GM23248 (cell line): ENCODE measurements at regions not wholly inside any gene's neighbourhood (a gene's known extent, or its start where the extent isn't known, plus 50 kb on each side); places are given as distances from the start of the nearest gene placed in this dataset.

Experiments
- DNase-seq: peaks from one replicate; pipeline ENCODE4 v3.0.0-alpha.2; 2015
- H2AFZ ChIP-seq: fragments of 200-600 bp; sonication (generic); 2 replicates; pipeline ENCODE4 v1.6.1; 2016; ENCODE audit warnings: antibody characterized with exemption
- H3F3A ChIP-seq: fragments of 200-600 bp; sonication (generic); 2 replicates; pipeline ENCODE4 v1.6.1; 2016; ENCODE audit warnings: mild to moderate bottlenecking, antibody characterized with exemption, mixed run types; ENCODE audit not compliant: insufficient read depth
- H3K27ac ChIP-seq: fragments of 200-600 bp; sonication (generic); 2 replicates; pipeline ENCODE4 v1.5.1; 2016; ENCODE audit warnings: mild to moderate bottlenecking
- H3K27me3 ChIP-seq: fragments of 200-600 bp; sonication (generic); replicated peaks from 2 replicates; pipeline ENCODE4 v1.6.1; 2016; ENCODE audit warnings: mild to moderate bottlenecking; ENCODE audit not compliant: insufficient read depth
- H3K36me3 ChIP-seq: fragments of 200-600 bp; sonication (generic); 2 replicates; pipeline ENCODE4 v1.6.1; 2016; ENCODE audit warnings: low read depth, mild to moderate bottlenecking
- H3K4me1 ChIP-seq: fragments of 200-600 bp; sonication (generic); 2 replicates; pipeline ENCODE4 v1.6.1; 2016; ENCODE audit warnings: mild to moderate bottlenecking; ENCODE audit not compliant: insufficient read depth
- H3K4me2 ChIP-seq: fragments of 200-600 bp; sonication (generic); one replicate; pipeline ENCODE4 v1.6.1; 2016; ENCODE audit warnings: mild to moderate bottlenecking; ENCODE audit not compliant: unreplicated experiment
- H3K4me3 ChIP-seq: fragments of 200-600 bp; sonication (generic); 2 replicates; pipeline ENCODE4 v1.5.1; 2016; ENCODE audit warnings: mild to moderate bottlenecking
- H3K79me2 ChIP-seq: fragments of 200-600 bp; sonication (generic); 2 replicates; pipeline ENCODE4 v1.6.1; 2016; ENCODE audit warnings: mild to moderate bottlenecking; ENCODE audit not compliant: insufficient read depth
- H3K9ac ChIP-seq: fragments of 200-600 bp; sonication (generic); 2 replicates; pipeline ENCODE4 v1.6.1; 2016; ENCODE audit warnings: mild to moderate bottlenecking
- H3K9me2 ChIP-seq: fragments of 200-600 bp; sonication (generic); 2 replicates; pipeline ENCODE4 v1.6.1; 2016; ENCODE audit warnings: mixed run types, mild to moderate bottlenecking, moderate library complexity; ENCODE audit not compliant: insufficient read depth
- H3K9me3 ChIP-seq: fragments of 200-600 bp; sonication (generic); one replicate; pipeline ENCODE4 v1.6.1; 2017; ENCODE audit warnings: low read depth
- H4K20me1 ChIP-seq: fragments of 200-600 bp; sonication (generic); 2 replicates; pipeline ENCODE4 v1.6.0; 2016; ENCODE audit not compliant: insufficient read depth
- EZH2 ChIP-seq: fragments of 200-600 bp; sonication (generic); IDR thresholded peaks from 2 replicates; pipeline ENCODE4 v1.6.1; 2018; ENCODE audit warnings: antibody characterized with exemption, mild to moderate bottlenecking; ENCODE audit not compliant: insufficient read depth, poor library complexity, severe bottlenecking
- EZH2phosphoT487 ChIP-seq: fragments of 200-600 bp; sonication (generic); IDR thresholded peaks from 2 replicates; pipeline ENCODE4 v1.6.1; 2018; ENCODE audit warnings: antibody characterized with exemption, moderate library complexity, mild to moderate bottlenecking, low read depth; ENCODE audit not compliant: insufficient read depth
- WGBS, 2 experiments: methylation state at CpG; one replicate each; pipeline ENCODE4 v1.1.6; 2015 to 2017; ENCODE audit warnings: low lambda C conversion rate in 2 of 2, low coverage in 1 of 2; ENCODE audit errors: missing lambda C conversion rate in 2 of 2; 5-methylcytosine and 5-hydroxymethylcytosine counted together
- in situ Hi-C: fragments of 300-500 bp; cut with MboI; formaldehyde crosslinking; loops from 2 replicates; pipeline ENCODE4 v1.15.0; 2020

GRCh38 chr12:91902860-91903683 is 242.6 kb downstream of the BTG1 start:
- no peaks in the 10 kb centered on the region for H3K36me3 ChIP-seq
- H3K27ac ChIP-seq, result peak overlapping the region; percentile 22; the same call in 1 of the 2 replicates
- DNase-seq, result peak; percentile 50
- H3K27me3 ChIP-seq, result no peaks in the 10 kb centered on the region
- 0 out of 2 replicates have a peak, but pooled peaks cover 4% of the 10 kb centered on the region for H3K4me1 ChIP-seq
- H3K79me2 ChIP-seq, result no peaks in the 10 kb centered on the region
- peak overlapping the region; percentile 14; the same call in 1 of the 2 replicates for H2AFZ ChIP-seq
- no peaks in the 10 kb centered on the region for H3K9me3 ChIP-seq
- no peak overlapping the region for H3K4me2 ChIP-seq
- in situ Hi-C loops, result no loop called here
- no peaks in the 10 kb centered on the region for H3F3A ChIP-seq
- TF ChIP-seq EZH2, result no peak
- no peak for TF ChIP-seq EZH2phosphoT487
- no peaks in the 10 kb centered on the region for H3K9me2 ChIP-seq
- no peaks in the 10 kb centered on the region for H4K20me1 ChIP-seq
- H3K4me3 ChIP-seq, result no peak overlapping the region
- no peak overlapping the region for H3K9ac ChIP-seq

- Histone ChIP-seq H3K4me2 (no peak overlapping the region), H3K4me1 (0 out of 2 replicates have a peak, but pooled peaks cover 4% of the 10 kb centered on the region), H2AFZ (no peak overlapping the region), H3K9me2 (no peaks in the 10 kb centered on the region), H3K4me3 (no peak overlapping the region), H4K20me1 (no peaks in the 10 kb centered on the region), H3K36me3 (no peaks in the 10 kb centered on the region), H3K9me3 (no peaks in the 10 kb centered on the region), H3K79me2 (no peaks in the 10 kb centered on the region), H3F3A (no peaks in the 10 kb centered on the region), H3K27ac (no peak overlapping the region), H3K9ac (no peak overlapping the region), H3K27me3 (no peaks in the 10 kb centered on the region)
- in situ Hi-C loops, result no loop called here
- no peak for DNase-seq
- WGBS, 2 experiments, result 74 to 84% methylated on average over 3 of the region's 3 CpGs
- TF ChIP-seq EZH2phosphoT487 (no peak), EZH2 (no peak)
These were observed 244.1 kb downstream of the BTG1 start for GRCh38 chr12:91901381-91902074.

- H2AFZ ChIP-seq, result no peak overlapping the region
- 0 out of 2 replicates have a peak, but pooled peaks cover 4% of the 10 kb centered on the region for H3K4me1 ChIP-seq
- H3K27ac ChIP-seq, result no peak overlapping the region
- H3K4me2 ChIP-seq, result no peak overlapping the region
- no peaks in the 10 kb centered on the region for H3F3A ChIP-seq
- no peaks in the 10 kb centered on the region for H3K9me2 ChIP-seq
- H3K4me3 ChIP-seq, result no peak overlapping the region
- H3K79me2 ChIP-seq, result no peaks in the 10 kb centered on the region
- no peak overlapping the region for H3K9ac ChIP-seq
- TF ChIP-seq EZH2, result no peak
- no peak for TF ChIP-seq EZH2phosphoT487
- H3K27me3 ChIP-seq, result no peaks in the 10 kb centered on the region
- H3K36me3 ChIP-seq, result no peaks in the 10 kb centered on the region
- no peak for DNase-seq
- in situ Hi-C loops, result no loop called here
- H3K9me3 ChIP-seq, result no peaks in the 10 kb centered on the region
- no peaks in the 10 kb centered on the region for H4K20me1 ChIP-seq
These were observed 244.7 kb downstream of the BTG1 start for GRCh38 chr12:91900971-91901370.

- Histone ChIP-seq H3K4me2 (no peak overlapping the region), H3K9me3 (no peaks in the 10 kb centered on the region), H3K4me3 (no peak overlapping the region), H2AFZ (no peak overlapping the region), H3K4me1 (0 out of 2 replicates have a peak, but pooled peaks cover 4% of the 10 kb centered on the region), H3K36me3 (no peaks in the 10 kb centered on the region), H3K27ac (no peak overlapping the region), H3K79me2 (no peaks in the 10 kb centered on the region), H3F3A (no peaks in the 10 kb centered on the region), H3K9ac (no peak overlapping the region), H4K20me1 (no peaks in the 10 kb centered on the region), H3K9me2 (no peaks in the 10 kb centered on the region), H3K27me3 (no peaks in the 10 kb centered on the region)
- no peak for TF ChIP-seq EZH2
- no peak for TF ChIP-seq EZH2phosphoT487
- DNase-seq, result no peak
- WGBS, 2 experiments, result 52 to 61% methylated on average over 1 of the region's 1 CpG
- in situ Hi-C loops, result no loop called here
These were observed 246.6 kb downstream of the BTG1 start for GRCh38 chr12:91899056-91899455.
